GM19240 (cell line): ENCODE measurements at regions not wholly inside any gene's neighbourhood (a gene's known extent, or its start where the extent isn't known, plus 50 kb on each side); places are given as distances from the start of the nearest gene placed in this dataset.

Experiments used
- DNase-seq: peaks from one replicate; pipeline ENCODE4 v3.0.0; 2011; ENCODE audit warnings: low spot score; ENCODE audit not compliant: insufficient read length

- no peak for DNase-seq
Measured at GRCh38 chr10:44618910-44619309, 234.0 kb upstream of the CXCL12 start.

- no peak for DNase-seq
Measured at GRCh38 chr10:44619521-44619920, 234.6 kb upstream of the CXCL12 start.

- DNase-seq, result no peak
Measured at GRCh38 chr10:44619975-44620374, 235.1 kb upstream of the CXCL12 start.

GRCh38 chr10:44627591-44628354 lies 242.9 kb upstream of the CXCL12 start:
- DNase-seq, result no peak

- no peak for DNase-seq
Measured at GRCh38 chr10:44628921-44629320, 244.0 kb upstream of the CXCL12 start.

- DNase-seq, result no peak
Measured at GRCh38 chr10:44635176-44635575, 250.3 kb upstream of the CXCL12 start.

- no peak for DNase-seq
Measured at GRCh38 chr10:44636625-44637024, 251.7 kb upstream of the CXCL12 start.

- DNase-seq, result no peak
Measured at GRCh38 chr10:44640429-44640828, 255.5 kb upstream of the CXCL12 start.

GRCh38 chr10:44647473-44647872 lies 262.6 kb upstream of the CXCL12 start:
- no peak for DNase-seq

GRCh38 chr10:44647877-44648542 lies 263.1 kb upstream of the CXCL12 start:
- no peak for DNase-seq

- no peak for DNase-seq
Measured at GRCh38 chr10:44650691-44651661, 260.2 kb upstream of the TMEM72 start.

GRCh38 chr10:44651834-44652233 lies 259.3 kb upstream of the TMEM72 start:
- DNase-seq, result no peak

- no peak for DNase-seq
Measured at GRCh38 chr10:44659320-44659719, 251.8 kb upstream of the TMEM72 start.

GRCh38 chr10:44660271-44660670 lies 250.9 kb upstream of the TMEM72 start:
- DNase-seq, result no peak

- no peak for DNase-seq
Measured at GRCh38 chr10:44662051-44662450, 249.1 kb upstream of the TMEM72 start.

- DNase-seq, result no peak
Measured at GRCh38 chr10:44668336-44668735, 242.8 kb upstream of the TMEM72 start.

GRCh38 chr10:44671319-44671718 lies 239.8 kb upstream of the TMEM72 start:
- DNase-seq, result no peak

GRCh38 chr10:44673245-44673983 lies 237.7 kb upstream of the TMEM72 start:
- DNase-seq, result no peak

- no peak for DNase-seq
Measured at GRCh38 chr10:44674536-44675386, 236.4 kb upstream of the TMEM72 start.

GRCh38 chr10:44675387-44675874 lies 235.7 kb upstream of the TMEM72 start:
- no peak for DNase-seq
